Keratinocyte (primary cell): ENCODE measurements at regions not wholly inside any gene's neighbourhood (a gene's known extent, or its start where the extent isn't known, plus 50 kb on each side); places are given as distances from the start of the nearest gene placed in this dataset.

Source experiments
- DNase-seq: peaks from one replicate; pipeline ENCODE4 v3.0.0-alpha.2; 2011; ENCODE audit warnings: low read depth, missing footprints, low spot score
- FAIRE-seq: peaks from 2 replicates; lab custom pipeline; 2011; peaks lifted over from hg19 to GRCh38; lab: Jason Lieb, UNC
- H2AFZ ChIP-seq: 2 replicates; pipeline ENCODE4 v1.6.0; 2012; ENCODE audit warnings: low read length, control low read depth, inconsistent platforms; ENCODE audit not compliant: control insufficient read depth
- H3K27ac ChIP-seq: 2 replicates; pipeline ENCODE4 v1.5.1; 2011; ENCODE audit warnings: low read length; ENCODE audit not compliant: control insufficient read depth, insufficient read depth
- H3K27me3 ChIP-seq: 3 replicates; pipeline ENCODE4 v1.6.0; 2011; ENCODE audit warnings: low read length; ENCODE audit not compliant: control insufficient read depth, insufficient read depth; ENCODE audit errors: extremely low read depth
- H3K36me3 ChIP-seq, 2 experiments: 2 replicates in 1 of 2; 3 replicates in 1 of 2; pipeline ENCODE4 v1.5.1; 2011; ENCODE audit warnings: low read length in 2 of 2, mild to moderate bottlenecking in 1 of 2; ENCODE audit not compliant: control insufficient read depth in 2 of 2, insufficient read depth in 2 of 2; ENCODE audit errors: extremely low read depth in 1 of 2
- H3K4me1 ChIP-seq: 3 replicates; pipeline ENCODE4 v1.5.1; 2011; ENCODE audit warnings: low read length; ENCODE audit not compliant: control insufficient read depth, insufficient read depth; ENCODE audit errors: extremely low read depth
- H3K4me2 ChIP-seq: 3 replicates; pipeline ENCODE4 v1.6.0; 2011; ENCODE audit warnings: low read depth, low read length; ENCODE audit not compliant: control insufficient read depth, insufficient read depth; ENCODE audit errors: extremely low read depth
- H3K4me3 ChIP-seq, 3 experiments: fragments of 200-600 bp in 1 of 3; sonication (generic) in 1 of 3; 2 replicates in 2 of 3; 3 replicates in 1 of 3; pipeline ENCODE4 v1.5.1; 2011 to 2016; ENCODE audit warnings: low read length in 3 of 3, mild to moderate bottlenecking in 3 of 3, control low read depth in 2 of 3, inconsistent platforms in 1 of 3, low read depth in 1 of 3, mixed read lengths in 1 of 3, mixed run types in 1 of 3, moderate library complexity in 1 of 3; ENCODE audit not compliant: control insufficient read depth in 2 of 3, insufficient read depth in 2 of 3; ENCODE audit errors: extremely low read depth in 1 of 3
- H3K79me2 ChIP-seq: 2 replicates; pipeline ENCODE4 v1.6.0; 2012; ENCODE audit warnings: low read length; ENCODE audit not compliant: control insufficient read depth, insufficient read depth
- H3K9ac ChIP-seq: 3 replicates; pipeline ENCODE4 v1.6.0; 2011; ENCODE audit warnings: low read length; ENCODE audit not compliant: control insufficient read depth, insufficient read depth; ENCODE audit errors: extremely low read depth
- H3K9me1 ChIP-seq: 3 replicates; pipeline ENCODE4 v1.6.0; 2011; ENCODE audit warnings: low read length; ENCODE audit not compliant: control insufficient read depth, insufficient read depth; ENCODE audit errors: extremely low read depth
- H3K9me3 ChIP-seq: 2 replicates; pipeline ENCODE4 v1.5.1; 2012; ENCODE audit warnings: low read depth, low read length; ENCODE audit not compliant: control insufficient read depth
- H4K20me1 ChIP-seq: 3 replicates; pipeline ENCODE4 v1.6.0; 2011; ENCODE audit warnings: low read length; ENCODE audit not compliant: control insufficient read depth, insufficient read depth; ENCODE audit errors: extremely low read depth
- CTCF ChIP-seq, 3 experiments: IDR thresholded peaks in 1 of 3; conservative IDR thresholded peaks in 1 of 3; optimal IDR thresholded peaks in 1 of 3; 2 replicates in 2 of 3; 3 replicates in 1 of 3; pipeline versions ENCODE3 to v1.5.1; 2011; ENCODE audit warnings: low read length in 3 of 3, mild to moderate bottlenecking in 3 of 3, moderate library complexity in 2 of 3, control low read depth in 1 of 3, inconsistent platforms in 1 of 3; ENCODE audit not compliant: insufficient read depth in 2 of 3; ENCODE audit errors: extremely low read depth in 1 of 3
- EZH2 ChIP-seq: IDR thresholded peaks from one replicate; pipeline ENCODE4 v1.6.1; 2012; ENCODE audit warnings: inconsistent platforms, mild to moderate bottlenecking, low read length, moderate library complexity
- dilution Hi-C: fragments of 300-500 bp; cut with MboI; formaldehyde crosslinking; loops from one replicate; pipeline ENCODE4 v1.7.0; 2020; ENCODE audit warnings: low sequenced_read_pairs; ENCODE audit not compliant: extremely low pct_ligation_motif_present

- Histone ChIP-seq H3K27ac (no peak overlapping the region), H3K27me3 (no peaks in the 10 kb centered on the region), H3K9ac (no peak overlapping the region), H3K36me3 (no peaks in the 10 kb centered on the region), H3K4me2 (no peak overlapping the region), H4K20me1 (no peaks in the 10 kb centered on the region), H3K4me1 (no peaks in the 10 kb centered on the region), H2AFZ (no peak overlapping the region), H3K9me1 (no peaks in the 10 kb centered on the region), H3K9me3 (no peaks in the 10 kb centered on the region), H3K4me3 (no peak overlapping the region), H3K79me2 (no peaks in the 10 kb centered on the region)
- FAIRE-seq (no peak), DNase-seq (no peak)
- dilution Hi-C loops, result no loop called here
- no peak for TF ChIP-seq EZH2
- TF ChIP-seq CTCF (optimal IDR thresholded peaks at IDR 0.05 in 1 of 3, IDR thresholded peaks at IDR 0.05 in 1 of 3, conservative IDR thresholded peaks at IDR 0.05 in 1 of 3; ENCODE audit: extremely low read depth in 1 of 3, insufficient read depth in 2 of 3, low read length in 3 of 3), result no peak
Measured at GRCh38 chr12:27190761-27191160, 53.3 kb upstream of the STK38L start.

- H3K9me1 ChIP-seq, result no peaks in the 10 kb centered on the region
- dilution Hi-C loops, result no loop called here
- FAIRE-seq (no peak), DNase-seq (no peak)
- TF ChIP-seq EZH2 (no peak), CTCF (optimal IDR thresholded peaks at IDR 0.05 in 1 of 3, IDR thresholded peaks at IDR 0.05 in 1 of 3, conservative IDR thresholded peaks at IDR 0.05 in 1 of 3; ENCODE audit: extremely low read depth in 1 of 3, insufficient read depth in 2 of 3, low read length in 3 of 3) (no peak)
- no peak overlapping the region for H2AFZ ChIP-seq
- no peaks in the 10 kb centered on the region for H3K79me2 ChIP-seq
- no peaks in the 10 kb centered on the region for H3K36me3 ChIP-seq
- H3K4me1 ChIP-seq, result no peaks in the 10 kb centered on the region
- H3K4me2 ChIP-seq, result no peak overlapping the region
- no peak overlapping the region for H3K9ac ChIP-seq
- H3K27me3 ChIP-seq, result no peaks in the 10 kb centered on the region
- no peak overlapping the region for H3K27ac ChIP-seq
- no peaks in the 10 kb centered on the region for H3K9me3 ChIP-seq
- no peak overlapping the region for H3K4me3 ChIP-seq
- H4K20me1 ChIP-seq, result no peaks in the 10 kb centered on the region
Measured at GRCh38 chr12:27191531-27191930, 52.6 kb upstream of the STK38L start.
